GM21447 (cell line): ENCODE measurements at regions not wholly inside any gene's neighbourhood (a gene's known extent, or its start where the extent isn't known, plus 50 kb on each side); places are given as distances from the start of the nearest gene placed in this dataset.

ENCODE experiments used
- ATAC-seq: cut with Tn5 transposase; IDR thresholded peaks from one replicate; pipeline ENCODE4 v1.9.1; 2021; ENCODE audit not compliant: unreplicated experiment

DNA sequence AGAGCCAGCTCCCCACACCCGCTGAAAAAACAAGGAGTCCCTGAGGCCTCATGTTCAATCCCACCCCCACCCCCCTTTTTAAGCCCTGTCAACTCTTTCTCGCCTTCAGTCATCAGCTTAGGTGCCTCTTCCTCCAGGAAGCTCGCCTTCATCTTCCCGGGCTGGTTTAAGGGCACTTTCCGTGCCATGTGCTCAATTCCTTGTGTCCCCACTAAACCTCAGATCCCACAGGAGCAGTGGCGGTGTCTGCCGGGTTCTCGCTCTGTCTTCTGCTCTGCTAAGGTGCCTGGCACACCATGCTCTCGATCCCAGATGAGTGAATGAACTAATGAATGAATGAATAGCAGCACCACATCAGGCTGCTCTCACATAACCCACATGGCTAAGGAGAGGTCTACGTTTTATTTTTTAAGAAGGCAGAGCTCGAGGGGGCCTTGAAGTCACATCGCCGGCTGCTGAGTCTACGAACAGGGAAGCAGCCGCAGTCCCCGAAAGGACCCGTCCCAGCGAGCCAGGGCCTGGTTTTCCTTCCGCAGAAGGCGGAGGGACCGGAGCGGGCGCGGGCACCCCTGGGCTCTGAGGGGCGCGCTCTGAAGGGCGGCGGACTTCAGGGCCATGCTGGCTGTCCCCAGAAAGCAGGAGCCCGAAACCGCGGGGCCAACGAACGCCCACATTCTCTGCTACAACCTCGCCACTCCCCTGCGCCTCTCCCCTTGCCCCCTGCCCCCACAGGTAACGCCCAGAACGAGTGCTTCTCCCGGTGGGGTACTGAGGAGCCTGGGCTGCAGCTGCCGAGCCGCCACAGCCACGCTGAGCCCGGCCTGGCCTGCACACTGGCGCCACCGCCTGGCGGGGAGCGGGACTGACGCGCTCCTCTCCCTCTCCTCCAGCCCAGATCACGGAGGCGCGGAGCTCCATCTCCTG lies 73.4 kb upstream of the KCNMA1 start:
- ATAC-seq: peak; percentile 83

DNA sequence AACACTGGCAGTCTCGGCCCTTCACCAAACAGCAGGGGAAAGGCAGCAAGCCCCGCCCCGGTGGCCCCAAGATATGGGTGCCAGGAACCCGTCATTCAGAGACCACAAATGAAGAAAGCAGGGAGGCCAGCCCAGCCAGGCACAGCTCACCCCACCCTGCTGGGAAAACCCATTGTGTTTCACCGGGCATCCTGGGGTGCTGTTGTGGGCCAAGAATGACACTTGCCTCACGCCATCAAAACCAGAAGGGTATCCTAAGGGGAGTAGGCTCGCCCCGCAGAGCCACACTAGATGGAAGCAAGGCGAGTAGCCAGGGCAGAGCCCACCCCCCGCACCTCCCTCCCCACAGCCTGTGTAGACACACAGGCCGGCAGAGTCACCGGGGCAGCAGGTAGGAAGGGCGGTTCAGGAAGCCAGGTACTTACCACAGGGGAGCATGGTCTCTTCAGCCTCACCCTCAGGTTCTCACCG lies 72.5 kb upstream of the KCNMA1 start:
- peak; percentile 51 for ATAC-seq

DNA sequence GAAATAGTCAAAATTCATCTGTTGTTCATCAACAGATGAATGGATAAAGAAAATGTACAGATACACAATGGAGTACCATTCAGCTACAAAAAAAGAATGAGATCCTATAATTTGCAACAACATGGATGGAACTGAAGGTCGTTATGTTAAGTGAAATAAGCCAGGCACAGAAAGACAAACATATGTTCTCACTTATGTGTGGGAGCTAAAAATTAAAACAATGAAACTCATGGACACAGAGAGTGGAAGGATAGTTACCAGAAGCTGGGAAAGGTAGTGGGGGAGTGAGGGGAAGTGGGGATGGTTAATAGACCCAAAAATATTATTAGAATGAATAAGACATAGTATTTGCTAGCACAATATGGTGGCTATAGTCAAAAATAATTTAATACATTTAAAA lies 70.0 kb upstream of the KCNMA1 start:
- no peak for ATAC-seq

DNA sequence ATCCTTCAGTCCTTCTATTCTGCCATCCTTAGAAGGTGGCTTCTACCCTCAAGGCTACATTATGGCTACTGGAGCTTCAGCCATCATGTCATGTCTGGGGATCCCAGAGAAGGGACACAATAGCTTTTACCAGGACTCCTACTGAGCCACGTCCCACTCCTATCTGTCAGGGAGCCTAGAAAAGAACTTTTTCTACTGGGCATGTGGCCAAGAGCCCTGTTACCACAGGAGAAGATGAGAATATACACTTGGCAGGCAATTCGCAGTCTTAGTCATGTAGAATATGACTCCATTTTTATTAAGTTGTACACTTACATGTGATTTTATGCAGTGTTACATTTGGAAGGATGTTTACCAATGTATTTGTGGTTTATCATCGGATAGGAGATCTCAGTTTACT lies 64.6 kb upstream of the KCNMA1 start:
- ATAC-seq: no peak

DNA sequence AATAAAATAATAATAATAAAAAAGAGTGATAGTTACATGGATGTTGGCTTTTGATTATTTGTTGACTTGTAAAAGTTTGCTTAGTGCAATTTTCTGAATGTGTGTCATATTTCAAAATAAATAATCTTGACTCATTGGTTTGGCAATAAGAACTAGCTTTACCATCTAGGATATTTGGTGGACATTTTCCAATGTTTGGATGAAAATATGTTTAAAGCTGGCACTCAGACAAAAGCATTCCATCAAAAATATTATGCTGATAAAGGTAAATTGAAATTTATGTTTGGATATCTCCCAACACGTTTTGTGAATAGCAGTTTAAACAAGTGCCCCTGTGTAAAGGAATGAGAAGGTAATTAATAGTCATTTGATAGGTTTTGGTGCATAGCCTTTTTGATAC lies 62.5 kb upstream of the KCNMA1 start:
- no peak for ATAC-seq

DNA sequence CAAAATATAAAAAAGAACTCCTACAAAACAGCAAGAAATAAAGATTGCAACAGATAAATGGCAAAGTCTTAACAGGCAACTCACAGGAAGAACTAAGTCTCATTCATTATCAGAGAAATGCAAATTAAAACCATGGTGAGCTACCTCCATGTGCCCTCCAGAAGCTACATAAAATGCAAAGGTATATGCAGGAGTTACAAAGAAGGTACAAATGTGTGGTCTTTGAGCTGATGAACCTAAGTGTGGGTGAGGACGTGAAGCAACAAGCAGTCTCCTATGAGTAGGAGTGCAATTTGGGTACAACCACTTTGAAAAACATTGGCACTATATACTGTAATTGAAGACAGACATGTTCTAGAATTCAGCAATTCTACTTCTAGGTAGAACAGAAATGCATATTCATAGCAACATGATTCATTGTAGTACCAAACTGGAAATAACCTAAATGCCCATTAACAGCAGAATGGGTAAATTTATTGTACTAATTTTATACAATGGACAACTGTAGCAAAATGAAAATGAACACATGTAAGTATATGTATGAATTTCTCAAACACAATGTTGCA lies 61.6 kb upstream of the KCNMA1 start:
- no peak for ATAC-seq

DNA sequence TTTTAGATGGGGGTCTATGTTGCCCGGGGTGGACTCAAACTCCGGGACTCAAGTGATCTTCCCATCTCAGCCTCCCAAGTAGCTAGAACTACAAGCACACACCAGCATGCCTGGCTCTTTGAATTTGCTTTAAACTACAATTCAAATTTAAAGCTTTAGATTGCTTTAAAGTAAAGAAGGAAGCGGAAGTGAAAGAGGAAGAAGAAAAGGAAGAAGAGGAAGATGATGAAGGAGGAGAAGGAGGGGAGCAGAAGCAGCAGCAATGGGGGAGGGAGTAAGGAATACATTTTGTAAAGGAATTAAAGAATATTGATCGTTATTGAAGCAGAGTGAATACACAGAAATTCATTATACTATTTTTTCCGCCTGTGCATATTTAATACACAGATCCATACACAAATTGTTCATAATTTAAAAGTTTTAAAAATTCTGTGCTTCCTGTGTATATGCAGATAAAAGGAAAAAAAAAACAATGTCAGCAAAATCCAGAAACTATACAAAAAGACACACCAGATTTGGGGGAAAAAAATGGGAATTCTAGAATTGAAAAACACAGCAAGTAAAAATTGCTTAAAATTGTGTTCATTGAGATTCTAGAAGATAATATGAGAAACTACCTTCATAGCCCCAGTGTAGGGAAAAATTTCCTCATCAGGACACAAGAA lies 60.8 kb upstream of the KCNMA1 start:
- no peak for ATAC-seq

DNA sequence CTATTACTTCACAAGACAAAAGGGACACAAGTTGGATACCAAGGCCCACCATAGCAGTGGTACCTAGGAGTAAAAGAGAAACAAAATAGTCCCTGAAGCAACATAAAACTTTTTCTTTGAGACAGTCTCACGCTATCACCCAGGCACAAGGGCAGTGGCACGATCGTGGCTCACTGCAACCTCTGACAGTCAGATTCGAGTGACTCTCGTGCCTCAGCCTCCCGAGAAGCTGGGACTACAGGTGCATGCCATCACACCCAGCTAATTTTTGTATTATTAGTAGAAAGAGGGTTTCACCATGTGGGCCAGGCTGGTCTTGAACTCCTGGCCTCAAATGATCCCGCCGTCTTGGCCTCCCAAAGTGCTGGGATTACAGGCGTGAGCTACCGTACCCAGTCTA lies 59.0 kb upstream of the KCNMA1 start:
- no peak for ATAC-seq

DNA sequence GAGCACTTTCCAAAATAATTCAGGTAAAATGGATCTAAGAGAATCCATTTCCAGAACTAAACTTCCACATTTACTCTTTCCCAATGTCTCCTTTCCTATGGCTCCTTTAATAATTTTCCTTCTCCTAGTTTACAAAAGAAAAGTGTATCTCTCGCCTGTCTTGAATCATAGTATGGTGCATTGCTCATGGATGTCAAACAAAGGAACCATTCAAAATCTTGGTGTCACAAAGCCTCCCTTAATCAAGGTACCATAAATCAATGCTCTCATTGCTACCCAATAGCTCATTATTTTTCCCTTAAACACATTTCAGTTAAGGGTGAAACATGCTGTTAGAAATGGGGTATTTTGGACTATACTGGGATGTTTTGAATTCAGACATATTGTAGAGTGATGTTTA lies 57.6 kb upstream of the KCNMA1 start:
- no peak for ATAC-seq

DNA sequence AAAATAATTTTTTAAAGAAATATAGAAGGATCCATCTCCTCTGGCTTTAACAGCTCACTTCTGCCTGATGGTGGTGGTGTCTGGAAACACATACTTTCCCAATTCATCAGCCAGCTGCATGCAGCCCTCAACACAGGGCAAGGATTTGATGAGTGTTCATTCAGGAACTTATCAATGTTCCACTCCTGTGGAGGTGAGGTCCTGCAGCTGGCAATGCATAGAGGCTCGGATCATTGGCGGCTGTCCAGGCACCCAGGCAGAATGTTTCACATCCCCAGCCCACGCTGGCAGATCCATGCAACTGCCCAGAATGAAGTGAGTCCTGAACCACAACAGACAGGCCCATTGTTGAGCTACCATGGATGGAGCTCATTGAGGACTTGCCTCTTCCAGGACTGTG lies 55.2 kb upstream of the KCNMA1 start:
- ATAC-seq: no peak

DNA sequence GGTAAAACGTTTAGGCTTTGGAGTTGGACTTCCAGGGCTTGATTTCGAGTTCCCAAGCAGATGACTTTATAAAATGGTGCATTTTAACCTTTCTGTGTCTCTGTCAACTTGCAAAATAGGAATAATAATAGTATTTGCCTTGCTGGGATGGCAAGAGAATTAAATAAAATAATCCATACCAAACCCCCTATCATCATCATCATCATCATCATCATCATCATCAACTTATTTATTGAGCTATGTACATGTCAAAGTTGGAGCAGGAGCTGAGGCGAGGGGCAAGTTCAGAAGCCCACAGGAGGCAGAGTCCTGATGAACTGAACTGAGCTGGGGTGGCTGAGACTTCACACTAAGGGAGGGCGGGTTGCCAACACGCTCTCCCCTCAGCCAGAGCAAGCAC lies 51.7 kb upstream of the KCNMA1 start:
- no peak for ATAC-seq

DNA sequence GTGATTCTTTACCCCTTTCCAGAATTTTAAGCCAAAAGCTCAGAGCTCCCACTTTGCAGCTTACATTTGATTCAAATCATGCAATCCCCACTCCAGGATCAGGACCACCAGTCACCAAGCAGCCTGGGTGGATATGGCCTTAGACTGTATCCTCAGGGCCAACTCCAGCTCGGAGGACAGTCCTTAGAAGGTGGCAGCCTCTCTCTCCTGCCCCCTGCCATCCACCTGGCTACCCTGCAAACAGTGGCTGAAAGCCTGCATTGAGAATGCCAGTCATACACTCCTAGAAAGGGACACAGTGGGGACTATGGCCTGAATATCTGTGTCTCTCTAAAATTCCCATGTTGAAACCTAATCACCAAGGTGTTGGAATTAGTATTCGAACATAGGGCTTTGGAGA lies 50.0 kb upstream of the KCNMA1 start:
- ATAC-seq: no peak
